ENCODE measurements at regions not wholly inside any gene's neighbourhood (a gene's known extent, or its start where the extent isn't known, plus 50 kb on each side); places are given as distances from the start of the nearest gene placed in this dataset.

GRCh38 chr3:72459588-72459987 is 388.7 kb downstream of the SHQ1 start:
- DNase-seq (ENCODE audit: low read depth, low spot score) (no peak), FAIRE-seq (no peak)
- Histone ChIP-seq H3K4me2 (ENCODE audit: insufficient read depth, low read length) (no peak overlapping the region), H3K27ac (ENCODE audit: insufficient read depth, low read depth, low read length) (no peak overlapping the region), H3K79me2 (ENCODE audit: control insufficient read depth, insufficient read depth, low read length) (no peaks in the 10 kb centered on the region), H3K9me1 (replicated peaks; ENCODE audit: control insufficient read depth, extremely low read depth, insufficient read depth, low read length) (no peaks in the 10 kb centered on the region), H3K27me3 (ENCODE audit: control insufficient read depth in 2 of 2, insufficient read depth in 2 of 2, low read length in 2 of 2) (peaks cover 2 to 9% of the 10 kb centered on the region in 2 experiments), H4K20me1 (replicated peaks; ENCODE audit: control insufficient read depth, extremely low read depth, insufficient read depth, low read length) (no peaks in the 10 kb centered on the region), H2AFZ (ENCODE audit: low read depth, low read length) (no peak overlapping the region), H3K9ac (replicated peaks; ENCODE audit: extremely low read depth, insufficient read depth, low read length) (no peak overlapping the region), H3K4me3 (replicated peaks in 1 of 3; ENCODE audit: insufficient read depth in 1 of 3, low read depth in 1 of 3, low read length in 3 of 3) (no peak overlapping the region), H3K9me3 (replicated peaks; ENCODE audit: control insufficient read depth, insufficient read depth, low read length) (no peaks in the 10 kb centered on the region), H3K36me3 (ENCODE audit: control insufficient read depth in 2 of 2, extremely low read depth in 1 of 2, insufficient read depth in 2 of 2, low read length in 2 of 2) (no peaks in the 10 kb centered on the region), H3K4me1 (ENCODE audit: control insufficient read depth, extremely low read depth, insufficient read depth, low read length) (peaks cover 9% of the 10 kb centered on the region)
- no TSS peak for BruUV-seq (replicated peaks)
- dilution Hi-C loops (cut with MboI; ENCODE audit: extremely low pct_ligation_motif_present, low sequenced_read_pairs) (no loop called here), intact Hi-C loops (cut with micrococcal nuclease) (no loop called here)
- no peak for TF ChIP-seq FOS (IDR thresholded peaks at IDR 0.05; ENCODE audit: borderline replicate concordance, insufficient read depth, low read length)
- POLR2A ChIA-PET = no interaction called here
- CTCF ChIA-PET = no interaction called here

- H2AFZ ChIP-seq (ENCODE audit: low read depth, low read length) = no peak overlapping the region
- no peaks in the 10 kb centered on the region for H3K9me3 ChIP-seq (replicated peaks; ENCODE audit: control insufficient read depth, insufficient read depth, low read length)
- peaks cover 9% of the 10 kb centered on the region for H3K4me1 ChIP-seq (ENCODE audit: control insufficient read depth, extremely low read depth, insufficient read depth, low read length)
- H3K4me2 ChIP-seq (ENCODE audit: insufficient read depth, low read length) = no peak overlapping the region
- H3K9ac ChIP-seq (replicated peaks; ENCODE audit: extremely low read depth, insufficient read depth, low read length) = no peak overlapping the region
- TF ChIP-seq CTCF (IDR thresholded peaks at IDR 0.05; ENCODE audit: extremely low read depth in 1 of 2, insufficient read depth in 1 of 2, low read depth in 1 of 2, low read length in 2 of 2) (no peak), MYC (IDR thresholded peaks at IDR 0.05; ENCODE audit: low read depth, low read length) (no peak), MAX (IDR thresholded peaks at IDR 0.05; ENCODE audit: insufficient read depth, insufficient read length) (no peak), EZH2 (IDR thresholded peaks at IDR 0.05; ENCODE audit: borderline replicate concordance, low read depth, low read length, severe bottlenecking) (no peak)
- no peaks in the 10 kb centered on the region for H3K36me3 ChIP-seq (ENCODE audit: control insufficient read depth in 2 of 2, extremely low read depth in 1 of 2, insufficient read depth in 2 of 2, low read length in 2 of 2)
- no peak for FAIRE-seq
- H3K4me3 ChIP-seq (replicated peaks in 1 of 3; ENCODE audit: insufficient read depth in 1 of 3, low read depth in 1 of 3, low read length in 3 of 3) = no peak overlapping the region
- ChIA-PET POLR2A (no interaction called here), CTCF (no interaction called here)
- dilution Hi-C loops (cut with MboI; ENCODE audit: extremely low pct_ligation_motif_present, low sequenced_read_pairs) (no loop called here), intact Hi-C loops (cut with micrococcal nuclease) (no loop called here)
- H3K9me1 ChIP-seq (replicated peaks; ENCODE audit: control insufficient read depth, extremely low read depth, insufficient read depth, low read length) = no peaks in the 10 kb centered on the region
- no peaks in the 10 kb centered on the region for H4K20me1 ChIP-seq (replicated peaks; ENCODE audit: control insufficient read depth, extremely low read depth, insufficient read depth, low read length)
- BruUV-seq (replicated peaks) = no TSS peak
- DNase-seq (ENCODE audit: low read depth, low spot score) = no peak
- no peak overlapping the region for H3K27ac ChIP-seq (ENCODE audit: insufficient read depth, low read depth, low read length)
- H3K79me2 ChIP-seq (ENCODE audit: control insufficient read depth, insufficient read depth, low read length) = no peaks in the 10 kb centered on the region
- H3K27me3 ChIP-seq (ENCODE audit: control insufficient read depth in 2 of 2, insufficient read depth in 2 of 2, low read length in 2 of 2) = peaks cover 3 to 13% of the 10 kb centered on the region in 2 experiments
Measured at GRCh38 chr3:72458375-72458774, 389.9 kb downstream of the SHQ1 start.

All from endothelial cell of umbilical vein (primary cell).